ENCODE measurements at regions not wholly inside any gene's neighbourhood (a gene's known extent, or its start where the extent isn't known, plus 50 kb on each side); places are given as distances from the start of the nearest gene placed in this dataset.

DNA sequence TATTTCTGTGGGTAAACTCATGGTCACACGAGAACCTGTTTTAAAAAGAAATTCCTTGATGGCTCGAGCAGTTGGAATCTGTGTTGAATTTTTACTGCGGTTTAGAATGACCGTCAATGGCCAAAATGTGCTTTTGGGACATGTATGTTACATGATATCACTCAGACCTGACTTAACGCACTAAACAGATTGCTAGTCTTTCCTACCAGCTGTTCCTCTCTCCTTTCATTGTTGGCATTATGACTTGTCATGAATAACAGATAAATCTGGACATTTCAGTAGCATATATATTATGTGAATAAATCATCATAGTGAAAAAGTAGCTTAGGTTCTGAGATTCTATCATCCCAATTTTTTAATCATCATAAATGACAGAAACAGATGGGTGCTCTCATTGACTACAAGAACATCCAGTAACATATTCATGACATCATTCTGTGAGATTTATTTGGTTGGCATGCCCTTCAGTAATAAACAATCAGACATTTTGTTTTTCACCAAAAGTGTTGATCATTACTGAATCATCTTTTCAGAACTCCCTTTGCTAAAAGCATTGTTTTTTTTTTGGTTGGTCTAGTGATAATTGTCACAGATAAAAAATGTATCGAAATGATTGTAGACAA is 57.9 kb upstream of the NAV3 start:
- TF ChIP-seq, protein P1, sequence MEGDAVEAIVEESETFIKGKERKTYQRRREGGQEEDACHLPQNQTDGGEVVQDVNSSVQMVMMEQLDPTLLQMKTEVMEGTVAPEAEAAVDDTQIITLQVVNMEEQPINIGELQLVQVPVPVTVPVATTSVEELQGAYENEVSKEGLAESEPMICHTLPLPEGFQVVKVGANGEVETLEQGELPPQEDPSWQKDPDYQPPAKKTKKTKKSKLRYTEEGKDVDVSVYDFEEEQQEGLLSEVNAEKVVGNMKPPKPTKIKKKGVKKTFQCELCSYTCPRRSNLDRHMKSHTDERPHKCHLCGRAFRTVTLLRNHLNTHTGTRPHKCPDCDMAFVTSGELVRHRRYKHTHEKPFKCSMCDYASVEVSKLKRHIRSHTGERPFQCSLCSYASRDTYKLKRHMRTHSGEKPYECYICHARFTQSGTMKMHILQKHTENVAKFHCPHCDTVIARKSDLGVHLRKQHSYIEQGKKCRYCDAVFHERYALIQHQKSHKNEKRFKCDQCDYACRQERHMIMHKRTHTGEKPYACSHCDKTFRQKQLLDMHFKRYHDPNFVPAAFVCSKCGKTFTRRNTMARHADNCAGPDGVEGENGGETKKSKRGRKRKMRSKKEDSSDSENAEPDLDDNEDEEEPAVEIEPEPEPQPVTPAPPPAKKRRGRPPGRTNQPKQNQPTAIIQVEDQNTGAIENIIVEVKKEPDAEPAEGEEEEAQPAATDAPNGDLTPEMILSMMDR (conservative IDR thresholded peaks at IDR 0.05 in 1 of 2, IDR thresholded peaks at IDR 0.05 in 1 of 2; ENCODE audit: extremely low read depth in 1 of 2, insufficient read depth in 1 of 2, low read depth in 1 of 2, low read length in 2 of 2) = no peak
- no peak for TF ChIP-seq EZH2 (IDR thresholded peaks at IDR 0.05; ENCODE audit: borderline replicate concordance, low read length)
